Mesodermal cell (in vitro differentiated cells): ENCODE measurements at regions not wholly inside any gene's neighbourhood (a gene's known extent, or its start where the extent isn't known, plus 50 kb on each side); places are given as distances from the start of the nearest gene placed in this dataset.

ENCODE experiments used
- H3K27ac ChIP-seq: 2 replicates; pipeline ENCODE4 v1.7.0; 2013; ENCODE audit warnings: mild to moderate bottlenecking, low read depth, low read length, moderate library complexity; ENCODE audit not compliant: severe bottlenecking
- H3K36me3 ChIP-seq: 2 replicates; pipeline ENCODE4 v1.7.1; 2013; ENCODE audit warnings: mild to moderate bottlenecking, low read length, moderate library complexity; ENCODE audit not compliant: control insufficient read depth, insufficient read depth
- H3K4me1 ChIP-seq: one replicate; pipeline ENCODE4 v1.7.1; 2013; ENCODE audit warnings: mild to moderate bottlenecking, low read length; ENCODE audit not compliant: insufficient read depth, control insufficient read depth, poor library complexity, severe bottlenecking
- H3K4me3 ChIP-seq: 2 replicates; pipeline ENCODE4 v1.7.0; 2013; ENCODE audit warnings: low read length, control low read depth, mild to moderate bottlenecking; ENCODE audit not compliant: insufficient read depth, poor library complexity, severe bottlenecking; ENCODE audit errors: extremely low read depth
- H3K9me3 ChIP-seq: 2 replicates; pipeline ENCODE4 v1.7.1; 2013; ENCODE audit warnings: mild to moderate bottlenecking, low read length, moderate library complexity; ENCODE audit not compliant: control insufficient read depth
- WGBS, 2 experiments: methylation state at CpG; one replicate each; pipeline ENCODE4 v1.1.5; 2013; ENCODE audit warnings: missing lambda C conversion rate in 2 of 2; ENCODE audit not compliant: insufficient coverage in 2 of 2; 5-methylcytosine and 5-hydroxymethylcytosine counted together

DNA sequence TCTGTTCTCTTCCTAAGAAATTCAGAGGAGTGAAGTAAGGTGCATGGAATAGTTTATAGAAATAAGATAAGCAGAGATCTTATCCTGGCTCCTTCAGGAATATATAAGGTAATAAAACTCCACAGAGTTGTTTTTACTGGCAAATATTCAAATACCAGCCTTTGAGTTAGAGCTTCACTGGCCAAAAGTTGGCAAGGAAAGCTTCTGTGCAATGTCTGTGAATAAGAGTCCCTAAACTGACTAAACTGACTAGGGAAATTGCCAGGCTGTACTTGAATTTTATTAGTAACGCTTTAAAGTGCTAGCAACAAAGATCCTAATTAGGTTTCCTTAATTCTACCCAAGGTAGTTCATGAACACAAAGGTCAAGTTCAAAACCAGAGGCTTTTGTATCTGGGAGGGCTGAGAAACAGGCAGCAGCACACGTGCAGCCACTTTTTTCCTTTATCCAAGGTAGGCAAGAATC is 131.1 kb upstream of the MPDZ start:
- H3K36me3 ChIP-seq: no peaks in the 10 kb centered on the region
- H3K27ac ChIP-seq: no peak overlapping the region
- no peaks in the 10 kb centered on the region for H3K9me3 ChIP-seq
- 71 to 86% methylated on average over 1 of the region's 2 CpGs for WGBS, 2 experiments
- no peak overlapping the region for H3K4me3 ChIP-seq
- no peaks in the 10 kb centered on the region for H3K4me1 ChIP-seq

DNA sequence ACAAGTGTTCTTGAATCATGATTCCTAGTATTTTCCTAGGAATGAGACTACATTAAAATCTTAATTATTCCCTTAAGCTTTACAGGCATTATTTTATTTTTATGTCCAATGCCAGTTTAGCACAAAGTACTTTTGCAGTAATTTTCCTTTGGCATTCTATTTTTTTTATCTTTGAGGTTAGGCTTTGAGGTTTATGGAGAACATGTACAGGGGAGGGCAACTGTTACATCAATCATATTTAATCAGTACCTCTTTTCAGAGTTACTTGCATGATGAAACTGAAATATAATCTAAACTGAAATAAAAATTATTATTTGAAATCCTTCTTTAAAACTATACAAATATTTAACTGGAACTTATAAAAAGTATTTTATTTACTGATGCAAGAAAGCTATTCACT is 118.2 kb upstream of the MPDZ start:
- Histone ChIP-seq H3K4me3 (no peak overlapping the region), H3K4me1 (no peaks in the 10 kb centered on the region), H3K36me3 (no peaks in the 10 kb centered on the region), H3K9me3 (no peaks in the 10 kb centered on the region), H3K27ac (no peak overlapping the region)

DNA sequence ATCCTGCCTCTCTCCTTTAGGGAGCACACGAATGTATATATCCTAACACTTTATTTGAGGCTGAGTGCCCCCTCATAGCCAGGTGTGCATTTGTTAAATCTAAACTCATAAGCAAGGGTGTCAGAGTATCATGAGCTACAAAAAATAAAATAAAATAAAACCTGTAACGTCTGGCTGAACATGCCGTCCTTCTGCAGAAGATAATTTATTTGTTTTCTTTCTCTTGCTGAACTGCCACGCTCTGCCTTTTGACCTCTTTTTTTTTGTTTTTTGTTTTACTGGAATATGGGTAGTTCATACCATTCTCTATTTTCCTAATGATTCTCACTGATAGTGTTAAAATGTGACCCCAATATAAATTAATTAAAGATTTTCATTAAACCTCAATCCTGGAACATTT is 117.7 kb upstream of the MPDZ start:
- no peak overlapping the region for H3K4me3 ChIP-seq
- no peaks in the 10 kb centered on the region for H3K36me3 ChIP-seq
- no peaks in the 10 kb centered on the region for H3K9me3 ChIP-seq
- no CpG with 5 or more reads among the region's 4 CpGs for WGBS, 2 experiments
- no peak overlapping the region for H3K27ac ChIP-seq
- H3K4me1 ChIP-seq: no peaks in the 10 kb centered on the region

DNA sequence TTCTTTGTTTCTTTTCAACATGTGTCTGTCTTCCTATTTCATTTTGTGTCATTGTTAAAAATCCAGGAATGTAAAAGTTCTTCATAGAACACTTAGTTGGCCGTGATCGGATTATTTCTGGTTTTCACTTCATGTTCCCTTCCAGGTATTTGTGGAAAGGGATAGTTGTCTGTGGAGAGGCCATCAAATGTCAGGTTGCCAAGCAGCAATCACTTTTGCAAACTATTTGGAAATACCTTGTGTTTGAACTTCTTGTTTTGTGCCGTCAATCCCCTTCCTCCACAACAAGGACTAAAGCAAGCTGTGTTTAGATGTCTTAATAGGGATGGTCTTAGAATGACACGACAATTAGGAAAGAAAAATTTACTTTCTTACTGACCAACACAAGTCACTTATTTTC is 116.9 kb upstream of the MPDZ start:
- Histone ChIP-seq H3K9me3 (peaks cover 2% of the 10 kb centered on the region), H3K4me1 (no peaks in the 10 kb centered on the region), H3K36me3 (no peaks in the 10 kb centered on the region), H3K4me3 (no peak overlapping the region), H3K27ac (no peak overlapping the region)
- 100% methylated on average over 1 of the region's 4 CpGs for WGBS, 2 experiments

DNA sequence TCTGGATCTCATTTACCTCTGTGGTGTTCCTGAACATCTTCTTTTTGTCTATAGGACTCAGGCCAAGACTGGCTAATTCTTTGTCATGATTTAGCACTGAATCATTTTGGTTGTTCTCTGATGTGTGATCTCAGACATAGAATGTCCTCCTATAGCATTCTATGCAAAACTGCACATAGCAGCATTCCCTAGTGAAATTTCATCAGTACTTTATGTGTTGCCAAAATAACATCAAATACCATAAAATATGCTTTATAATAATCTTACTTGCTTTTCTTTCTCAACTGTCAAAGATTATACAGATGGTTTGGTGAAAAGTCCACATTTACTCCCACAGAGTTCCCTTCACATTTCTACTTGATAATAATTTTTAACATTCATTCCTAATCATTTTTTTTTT is 115.7 kb upstream of the MPDZ start:
- no peak overlapping the region for H3K4me3 ChIP-seq
- H3K36me3 ChIP-seq: no peaks in the 10 kb centered on the region
- peaks cover 5% of the 10 kb centered on the region for H3K9me3 ChIP-seq
- no peak overlapping the region for H3K27ac ChIP-seq
- H3K4me1 ChIP-seq: no peaks in the 10 kb centered on the region

DNA sequence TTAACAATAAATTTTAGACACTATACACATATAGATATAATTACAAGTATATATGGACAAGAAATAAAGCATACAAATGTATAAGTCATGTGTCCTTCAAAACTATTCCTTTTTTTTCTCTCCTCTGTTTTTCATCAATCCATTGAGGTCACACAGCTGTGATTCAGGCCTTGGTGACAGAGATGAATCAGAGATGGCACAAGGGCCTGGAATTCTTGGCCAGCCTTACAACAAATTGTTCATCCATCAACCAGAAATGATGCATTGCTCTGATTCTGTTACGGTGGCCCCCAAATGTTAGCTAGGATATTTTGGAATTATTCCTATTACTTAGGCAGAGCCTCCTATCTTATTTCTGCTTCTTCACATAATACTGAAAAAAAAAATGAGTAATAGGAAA is 108.7 kb upstream of the MPDZ start:
- Histone ChIP-seq H3K27ac (no peak overlapping the region), H3K4me1 (no peaks in the 10 kb centered on the region), H3K36me3 (no peaks in the 10 kb centered on the region), H3K9me3 (peaks cover 5% of the 10 kb centered on the region), H3K4me3 (no peak overlapping the region)
- no CpG with 5 or more reads among the region's 1 CpG for WGBS, 2 experiments

DNA sequence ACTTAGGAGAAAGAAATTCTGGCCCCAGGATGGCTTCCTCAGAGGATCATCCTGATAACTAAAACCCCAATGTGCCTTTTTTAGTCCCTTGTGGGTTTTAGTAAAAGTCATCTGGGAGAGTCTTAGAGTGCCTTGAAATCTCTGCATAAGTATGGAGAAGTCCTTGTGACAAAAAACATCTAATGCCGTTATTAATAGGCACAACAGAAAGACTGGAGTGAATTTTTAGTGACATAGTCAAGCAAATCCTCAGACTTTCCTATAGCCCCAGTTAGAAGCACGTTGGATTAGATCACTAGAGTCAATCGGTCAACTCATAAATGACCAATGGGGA is 108.2 kb upstream of the MPDZ start:
- peaks cover 5% of the 10 kb centered on the region for H3K9me3 ChIP-seq
- no peaks in the 10 kb centered on the region for H3K4me1 ChIP-seq
- no peak overlapping the region for H3K4me3 ChIP-seq
- WGBS, 2 experiments: 83 to 100% methylated on average over 1 of the region's 3 CpGs
- H3K36me3 ChIP-seq: no peaks in the 10 kb centered on the region
- no peak overlapping the region for H3K27ac ChIP-seq

DNA sequence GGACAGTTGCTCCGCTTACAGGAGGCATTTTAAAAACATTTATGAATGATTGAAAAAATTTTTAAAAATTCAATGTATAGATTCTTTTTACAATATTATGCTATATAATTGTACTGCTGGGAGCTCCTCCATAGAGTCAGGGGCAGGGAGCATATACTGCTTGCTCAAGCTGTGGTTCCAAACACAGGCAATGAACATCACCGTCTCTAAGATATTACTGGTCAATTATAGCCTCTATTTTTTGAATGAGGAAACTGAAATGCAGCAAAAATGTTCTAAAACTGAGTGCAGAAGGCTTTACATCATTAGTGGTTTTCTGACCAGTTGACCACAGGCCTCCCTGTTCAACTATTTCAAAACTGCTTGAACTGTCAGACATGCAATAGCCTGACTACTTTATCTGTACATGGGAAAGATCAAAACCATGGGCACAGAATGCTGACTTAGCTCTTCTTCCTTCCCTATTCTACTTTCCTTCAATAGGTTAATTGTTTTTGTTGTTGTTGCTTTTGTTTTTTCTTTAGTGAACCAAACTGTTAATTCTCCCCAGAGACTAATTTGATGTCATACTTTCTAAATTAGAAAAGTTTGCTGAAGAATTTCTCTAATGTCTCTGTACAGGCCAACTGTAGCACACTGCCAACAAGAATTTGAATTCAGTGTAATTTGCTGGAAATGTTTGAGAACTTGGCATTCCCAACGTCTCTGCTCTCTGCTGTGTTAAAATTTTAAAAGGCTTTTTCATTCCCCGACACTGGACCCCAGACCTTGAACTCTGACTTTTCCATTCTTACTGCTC is 107.6 kb upstream of the MPDZ start:
- Histone ChIP-seq H3K4me3 (no peak overlapping the region), H3K9me3 (peaks cover 5% of the 10 kb centered on the region)
- WGBS, 2 experiments: 70 to 84% methylated on average over 2 of the region's 4 CpGs

DNA sequence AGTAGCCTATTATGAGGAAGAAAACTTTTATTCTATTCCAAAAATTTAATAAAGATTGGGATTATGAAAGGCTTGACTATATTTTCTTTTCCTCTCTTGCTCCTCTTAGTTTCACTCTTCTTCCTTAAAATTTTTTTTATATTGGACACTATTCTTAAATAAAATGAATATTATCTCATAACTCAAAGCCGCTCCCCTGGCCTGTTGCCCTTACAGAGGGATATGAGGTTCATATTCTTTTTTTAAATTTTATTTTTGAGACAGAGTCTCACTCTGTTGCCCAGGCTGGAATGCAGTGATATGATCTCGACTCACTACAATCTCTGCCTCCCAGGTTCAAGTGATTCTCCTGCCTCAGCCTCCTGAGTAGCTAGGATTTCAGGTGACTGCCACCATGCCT is 106.8 kb upstream of the MPDZ start:
- H3K27ac ChIP-seq: no peak overlapping the region
- H3K4me1 ChIP-seq: no peaks in the 10 kb centered on the region
- peaks cover 3% of the 10 kb centered on the region for H3K9me3 ChIP-seq
- 86 to 100% methylated on average over 1 of the region's 2 CpGs for WGBS, 2 experiments
- H3K36me3 ChIP-seq: no peaks in the 10 kb centered on the region
- no peak overlapping the region for H3K4me3 ChIP-seq

More for the DNA sequence above, 107.6 kb upstream of the MPDZ start:
- no peak overlapping the region for H3K27ac ChIP-seq
- no peaks in the 10 kb centered on the region for H3K36me3 ChIP-seq
- no peaks in the 10 kb centered on the region for H3K4me1 ChIP-seq

DNA sequence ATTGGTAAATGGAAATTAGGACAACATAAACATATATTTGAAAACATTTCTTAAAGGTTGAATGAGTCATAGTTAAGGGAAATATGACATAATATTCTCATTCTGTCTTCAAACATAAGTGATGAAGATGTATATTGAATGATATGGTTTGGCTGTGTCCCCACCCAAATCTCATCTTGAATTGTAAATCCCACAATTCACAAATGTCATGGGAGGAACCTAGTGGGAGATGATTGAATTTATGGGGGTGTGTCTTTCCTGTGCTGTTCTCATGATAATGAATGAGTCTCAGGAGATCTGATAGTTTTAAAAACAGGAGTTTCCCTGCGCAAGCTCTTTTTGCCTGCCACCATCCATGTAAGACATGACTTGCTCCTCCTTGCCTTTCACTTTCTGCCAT is 104.4 kb upstream of the MPDZ start:
- H3K36me3 ChIP-seq: no peaks in the 10 kb centered on the region
- H3K4me1 ChIP-seq: no peaks in the 10 kb centered on the region
- H3K27ac ChIP-seq: no peak overlapping the region
- 80 to 100% methylated on average over 1 of the region's 1 CpG for WGBS, 2 experiments
- H3K9me3 ChIP-seq: no peaks in the 10 kb centered on the region
- H3K4me3 ChIP-seq: no peak overlapping the region

DNA sequence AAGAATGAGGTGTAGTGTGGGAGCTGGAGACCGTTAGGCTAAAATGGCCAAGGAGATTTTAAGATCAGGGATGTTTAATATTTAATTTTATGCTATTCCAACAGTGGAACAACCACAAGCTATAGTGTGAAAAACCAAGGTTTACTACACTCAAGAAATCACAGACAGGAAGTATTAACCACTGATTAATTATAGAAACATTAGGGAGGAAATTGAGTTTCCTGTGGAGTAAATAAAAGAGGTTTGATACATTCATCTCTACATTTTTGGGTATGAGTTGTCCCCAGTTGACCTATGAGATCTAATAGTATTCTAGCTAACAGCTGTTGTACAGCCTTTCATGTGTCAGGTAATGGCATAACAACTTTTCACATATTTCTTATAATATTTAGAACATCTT is 103.7 kb upstream of the MPDZ start:
- no peaks in the 10 kb centered on the region for H3K9me3 ChIP-seq
- H3K4me3 ChIP-seq: no peak overlapping the region
- no peaks in the 10 kb centered on the region for H3K36me3 ChIP-seq
- WGBS, 2 experiments: no CpG with 5 or more reads among the region's 1 CpG
- H3K4me1 ChIP-seq: no peaks in the 10 kb centered on the region
- H3K27ac ChIP-seq: no peak overlapping the region
